Natural killer cell (primary cell): ENCODE measurements at regions not wholly inside any gene's neighbourhood (a gene's known extent, or its start where the extent isn't known, plus 50 kb on each side); places are given as distances from the start of the nearest gene placed in this dataset.
A peak's percentile ranks its signal among the peaks of the same experiment; 100 is the strongest.
"Not testable (repeated sequence)": the region's sequence is repeated elsewhere in the genome, so short reads cannot be mapped to it uniquely, and the experiment has no call there.

Source experiments
- ATAC-seq, 3 donors: fragments of 150-1000 bp in 2 of 3; fragments of 200-7000 bp in 1 of 3; cut with Tn5 transposase; 1 replicate in 1 of 3; 2 replicates in 2 of 3; pipeline ENCODE4 v1.10.0; 2021; ENCODE audit warnings: mild to moderate bottlenecking in 2 of 3, moderate library complexity in 2 of 3
- DNase-seq, 2 donors: peaks; one replicate each; pipeline versions ENCODE4 v3.0.0 to v3.0.0-alpha.2; 2013 to 2021; ENCODE audit warnings: mixed read lengths in 1 of 2
- H3K27ac ChIP-seq: one replicate; pipeline ENCODE4 v1.5.1; 2013; ENCODE audit warnings: mild to moderate bottlenecking, low read length
- H3K27me3 ChIP-seq: one replicate; pipeline ENCODE4 v1.6.1; 2013; ENCODE audit warnings: low read length; ENCODE audit not compliant: control insufficient read depth, insufficient read depth
- H3K36me3 ChIP-seq: one replicate; pipeline ENCODE4 v1.6.1; 2013; ENCODE audit warnings: low read length; ENCODE audit not compliant: control insufficient read depth, insufficient read depth
- H3K4me1 ChIP-seq: one replicate; pipeline ENCODE4 v1.6.1; 2013; ENCODE audit warnings: low read length; ENCODE audit not compliant: control insufficient read depth, insufficient read depth
- H3K4me3 ChIP-seq: one replicate; pipeline ENCODE4 v1.5.1; 2013; ENCODE audit warnings: low read length
- H3K9me3 ChIP-seq: one replicate; pipeline ENCODE4 v1.6.1; 2013; ENCODE audit warnings: low read length; ENCODE audit not compliant: control insufficient read depth, insufficient read depth
- H3K27ac Mint-ChIP-seq, 2 donors: one replicate each; pipeline ENCODE4 v1.8.0; 2022; ENCODE audit warnings: mild to moderate bottlenecking in 2 of 2, mixed read lengths in 2 of 2, moderate library complexity in 1 of 2
- H3K27me3 Mint-ChIP-seq, 2 donors: one replicate each; pipeline ENCODE4 v1.8.0; 2022; ENCODE audit warnings: low read depth in 2 of 2, mixed read lengths in 2 of 2
- H3K36me3 Mint-ChIP-seq: one replicate; pipeline ENCODE4 v1.8.0; 2022; ENCODE audit warnings: mixed read lengths
- H3K4me1 Mint-ChIP-seq, 2 donors: one replicate each; pipeline ENCODE4 v1.8.0; 2022; ENCODE audit warnings: mixed read lengths in 2 of 2
- H3K4me3 Mint-ChIP-seq: one replicate; pipeline ENCODE4 v1.8.0; 2022; ENCODE audit warnings: mild to moderate bottlenecking, moderate library complexity, mixed read lengths
- H3K9me3 Mint-ChIP-seq, 2 donors: one replicate each; pipeline ENCODE4 v1.8.0; 2022; ENCODE audit warnings: mixed read lengths in 2 of 2
- WGBS: methylation state at CpG from one replicate; pipeline ENCODE4 v1.1.7; 2013; ENCODE audit warnings: missing lambda C conversion rate; ENCODE audit not compliant: insufficient coverage; 5-methylcytosine and 5-hydroxymethylcytosine counted together
- intact Hi-C: fragments of 100-400 bp; cut with micrococcal nuclease; formaldehyde crosslinking; loops from one replicate; pipeline ENCODE4 v1.14.2; 2022
- TF ChIP-seq, protein P1 (sequence below): fragments of 200-600 bp; IDR thresholded peaks from one replicate; pipeline ENCODE4 v1.8.0; 2022; ENCODE audit warnings: antibody characterized with exemption

DNA sequence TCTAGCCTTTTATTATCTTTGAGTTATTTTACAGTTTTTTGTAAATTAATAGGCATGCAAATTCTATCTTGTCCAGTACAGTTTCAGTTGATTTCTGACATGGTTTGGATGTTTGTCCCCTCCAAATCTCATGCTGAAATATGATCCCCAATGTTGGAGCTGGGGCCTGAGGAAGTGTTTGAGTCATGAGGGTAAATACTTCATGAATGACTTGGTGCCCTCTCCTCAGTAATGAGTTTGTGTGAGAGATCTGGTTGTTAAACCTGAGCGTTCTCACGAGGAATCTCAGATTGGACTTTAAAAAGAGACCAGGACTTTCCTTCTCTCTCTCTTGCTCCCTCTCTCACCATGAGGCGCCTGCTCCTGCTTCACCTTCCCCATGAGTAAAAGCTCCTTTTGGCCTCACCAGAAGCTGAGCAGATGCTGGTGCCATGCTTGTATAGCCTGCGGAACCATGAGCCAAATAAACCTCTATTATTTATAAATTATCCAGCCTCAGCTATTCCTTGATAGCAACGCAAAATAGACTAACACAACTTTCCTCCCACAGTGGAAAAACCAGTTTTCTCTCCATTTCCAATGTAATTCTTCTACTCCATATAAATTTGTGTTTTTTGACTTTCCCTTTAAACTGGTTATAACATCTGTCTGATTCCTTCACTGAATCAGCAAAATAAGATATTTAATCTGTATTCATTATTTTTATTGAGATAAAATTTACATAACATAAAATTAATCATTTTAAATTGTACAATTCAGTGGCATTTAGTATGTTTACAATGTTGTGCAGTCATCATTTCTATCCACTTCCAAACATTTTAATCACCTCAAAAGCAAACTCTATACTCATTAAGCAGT lies 78.7 kb upstream of the PRSS16 start:
- ATAC-seq (no peak), DNase-seq (no peak)
- H3K4me3 ChIP-seq: no peak overlapping the region
- 95% methylated on average over 5 of the region's 5 CpGs for WGBS
- no peak overlapping the region for H3K27ac ChIP-seq
- no peaks in the 10 kb centered on the region for H3K4me1 Mint-ChIP-seq
- H3K36me3 Mint-ChIP-seq: no peaks in the 10 kb centered on the region
- intact Hi-C loops: no loop called here
- no peak overlapping the region for H3K4me3 Mint-ChIP-seq
- no peaks in the 10 kb centered on the region for H3K9me3 ChIP-seq
- TF ChIP-seq, protein P1, sequence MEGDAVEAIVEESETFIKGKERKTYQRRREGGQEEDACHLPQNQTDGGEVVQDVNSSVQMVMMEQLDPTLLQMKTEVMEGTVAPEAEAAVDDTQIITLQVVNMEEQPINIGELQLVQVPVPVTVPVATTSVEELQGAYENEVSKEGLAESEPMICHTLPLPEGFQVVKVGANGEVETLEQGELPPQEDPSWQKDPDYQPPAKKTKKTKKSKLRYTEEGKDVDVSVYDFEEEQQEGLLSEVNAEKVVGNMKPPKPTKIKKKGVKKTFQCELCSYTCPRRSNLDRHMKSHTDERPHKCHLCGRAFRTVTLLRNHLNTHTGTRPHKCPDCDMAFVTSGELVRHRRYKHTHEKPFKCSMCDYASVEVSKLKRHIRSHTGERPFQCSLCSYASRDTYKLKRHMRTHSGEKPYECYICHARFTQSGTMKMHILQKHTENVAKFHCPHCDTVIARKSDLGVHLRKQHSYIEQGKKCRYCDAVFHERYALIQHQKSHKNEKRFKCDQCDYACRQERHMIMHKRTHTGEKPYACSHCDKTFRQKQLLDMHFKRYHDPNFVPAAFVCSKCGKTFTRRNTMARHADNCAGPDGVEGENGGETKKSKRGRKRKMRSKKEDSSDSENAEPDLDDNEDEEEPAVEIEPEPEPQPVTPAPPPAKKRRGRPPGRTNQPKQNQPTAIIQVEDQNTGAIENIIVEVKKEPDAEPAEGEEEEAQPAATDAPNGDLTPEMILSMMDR: no peak
- H3K27me3 ChIP-seq: no peaks in the 10 kb centered on the region
- H3K27ac Mint-ChIP-seq: no peak overlapping the region
- H3K4me1 ChIP-seq: no peaks in the 10 kb centered on the region
- no peaks in the 10 kb centered on the region for H3K36me3 ChIP-seq
- H3K27me3 Mint-ChIP-seq: peaks cover 6 to 8% of the 10 kb centered on the region in 2 donors
- no peaks in the 10 kb centered on the region for H3K9me3 Mint-ChIP-seq

DNA sequence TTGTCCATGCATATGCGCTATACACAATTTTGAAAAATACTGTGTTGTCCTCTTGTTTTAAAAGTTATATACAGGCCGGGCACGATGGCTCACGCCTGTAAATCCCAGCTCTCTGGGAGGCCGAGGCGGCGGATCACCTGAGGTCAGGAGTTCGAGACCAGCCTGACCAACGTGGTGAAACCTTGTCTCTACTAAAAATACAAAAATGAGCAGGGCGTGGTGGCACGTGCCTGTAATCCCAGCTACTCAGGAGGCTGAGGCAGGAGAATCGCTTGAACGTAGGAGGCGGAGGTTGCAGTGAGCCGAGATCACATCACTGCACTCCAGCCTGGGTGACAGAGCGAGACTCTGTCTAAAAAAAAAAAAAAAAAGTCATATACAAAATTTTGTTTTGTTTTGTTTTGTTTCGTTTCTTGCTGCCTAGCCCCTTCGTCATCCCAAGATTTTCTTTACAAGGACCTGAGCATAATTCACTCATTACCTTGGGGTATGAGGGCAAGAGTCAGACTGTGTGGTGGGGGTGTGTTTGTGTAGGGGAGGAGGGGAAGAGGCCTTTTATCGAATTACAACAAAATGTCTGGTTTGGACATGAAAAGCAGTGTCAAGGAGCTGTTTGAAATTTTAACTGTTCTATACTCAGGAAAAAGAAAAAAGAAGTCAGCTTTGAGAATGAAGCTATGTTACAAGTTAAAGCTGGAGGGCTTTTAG lies 74.8 kb upstream of the PRSS16 start:
- DNase-seq, H3K27me3 Mint-ChIP-seq, H3K9me3 ChIP-seq, H3K27me3 ChIP-seq, H3K27ac Mint-ChIP-seq, H3K4me3 ChIP-seq, H3K36me3 ChIP-seq, H3K27ac ChIP-seq, ATAC-seq, H3K4me1 ChIP-seq, H3K36me3 Mint-ChIP-seq, H3K9me3 Mint-ChIP-seq, H3K4me3 Mint-ChIP-seq: not testable (repeated sequence)
- intact Hi-C loops: loop anchor here (10.0 kb wide), 1 partner anchor 332 kb away; no protein-coding TSS in a partner anchor
- H3K4me1 Mint-ChIP-seq: peaks cover 16 to 17% of the 10 kb centered on the region in 2 donors
- 90% methylated on average over 16 of the region's 19 CpGs for WGBS

DNA sequence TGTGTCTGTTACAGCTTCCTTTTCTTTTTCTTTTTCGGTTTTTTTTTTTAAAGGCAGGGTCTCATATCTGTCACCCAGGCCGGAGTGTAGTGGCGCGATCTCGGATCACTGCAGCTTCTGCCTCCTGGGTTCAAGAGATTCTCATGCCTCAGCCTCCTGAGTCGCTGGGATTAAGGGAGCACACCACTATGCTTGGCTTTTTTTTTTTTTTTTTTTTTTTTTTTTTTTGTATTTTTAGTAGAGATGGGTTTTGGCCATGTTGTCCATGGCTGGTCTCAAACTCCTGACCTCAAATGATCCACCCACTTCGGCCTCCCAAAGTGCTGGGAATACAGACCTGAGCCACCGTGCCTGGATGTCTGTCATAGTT lies 74.3 kb upstream of the PRSS16 start:
- ATAC-seq, H3K27me3 Mint-ChIP-seq, H3K27ac ChIP-seq, H3K9me3 ChIP-seq, DNase-seq, H3K4me3 Mint-ChIP-seq, H3K4me3 ChIP-seq, H3K9me3 Mint-ChIP-seq, H3K36me3 ChIP-seq, H3K27me3 ChIP-seq, H3K36me3 Mint-ChIP-seq, H3K4me1 ChIP-seq, H3K27ac Mint-ChIP-seq: not testable (repeated sequence)
- 88% methylated on average over 5 of the region's 8 CpGs for WGBS
- intact Hi-C loops: loop anchor here (10.0 kb wide), 1 partner anchor 332 kb away; no protein-coding TSS in a partner anchor
- peaks cover 22 to 23% of the 10 kb centered on the region in 2 donors for H3K4me1 Mint-ChIP-seq

DNA sequence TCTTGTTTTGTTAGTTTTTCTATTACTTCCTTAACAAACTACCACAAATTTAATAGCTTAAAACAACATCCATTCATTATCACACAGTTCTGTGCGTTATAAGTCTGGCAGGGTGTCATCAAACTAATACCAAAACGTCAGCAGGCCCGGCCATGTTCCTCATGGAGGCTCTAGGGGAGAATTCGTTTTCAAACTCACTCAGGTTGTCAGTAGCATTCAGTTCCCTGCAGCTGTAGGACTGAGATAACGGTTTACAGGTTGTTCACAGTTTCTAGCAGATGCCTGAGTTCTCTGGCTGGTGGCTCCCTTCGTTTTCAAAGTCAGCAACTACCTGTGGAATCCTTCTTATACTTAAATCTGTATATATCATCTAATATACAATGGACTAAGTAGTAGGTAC lies 72.5 kb upstream of the PRSS16 start:
- TF ChIP-seq, protein P1: no peak
- intact Hi-C loops: loop anchor here (10.0 kb wide), 1 partner anchor 330 kb away; no protein-coding TSS in a partner anchor
- DNase-seq: no peak
- H3K4me3 Mint-ChIP-seq: peak overlapping the region; percentile 80
- H3K27ac Mint-ChIP-seq: peak overlapping the region in 1 of 2 donors; percentile 98
- peaks cover 25 to 26% of the 10 kb centered on the region in 2 donors for H3K4me1 Mint-ChIP-seq
- no peaks in the 10 kb centered on the region for H3K36me3 ChIP-seq
- no peak overlapping the region for H3K27ac ChIP-seq
- H3K27me3 ChIP-seq: no peaks in the 10 kb centered on the region
- no peak for ATAC-seq
- H3K9me3 ChIP-seq: no peaks in the 10 kb centered on the region
- H3K4me3 ChIP-seq: no peak overlapping the region
- no peaks in the 10 kb centered on the region for H3K36me3 Mint-ChIP-seq
- WGBS: 82% methylated on average over 5 of the region's 6 CpGs
- peaks cover 8 to 10% of the 10 kb centered on the region in 2 donors for H3K27me3 Mint-ChIP-seq
- peaks cover 13% of the 10 kb centered on the region for H3K4me1 ChIP-seq
- no peaks in the 10 kb centered on the region for H3K9me3 Mint-ChIP-seq
